NCI-H2196 (cell line): ENCODE measurements at regions not wholly inside any gene's neighbourhood (a gene's known extent, or its start where the extent isn't known, plus 50 kb on each side); places are given as distances from the start of the nearest gene placed in this dataset.
"Not testable (repeated sequence)": the region's sequence is repeated elsewhere in the genome, so short reads cannot be mapped to it uniquely, and the experiment has no call there.

Experiments
- DNase-seq: peaks from one replicate; lab custom pipeline; 2025; ENCODE audit not compliant: unreplicated experiment; lab: John Stamatoyannopoulos, UW

DNA sequence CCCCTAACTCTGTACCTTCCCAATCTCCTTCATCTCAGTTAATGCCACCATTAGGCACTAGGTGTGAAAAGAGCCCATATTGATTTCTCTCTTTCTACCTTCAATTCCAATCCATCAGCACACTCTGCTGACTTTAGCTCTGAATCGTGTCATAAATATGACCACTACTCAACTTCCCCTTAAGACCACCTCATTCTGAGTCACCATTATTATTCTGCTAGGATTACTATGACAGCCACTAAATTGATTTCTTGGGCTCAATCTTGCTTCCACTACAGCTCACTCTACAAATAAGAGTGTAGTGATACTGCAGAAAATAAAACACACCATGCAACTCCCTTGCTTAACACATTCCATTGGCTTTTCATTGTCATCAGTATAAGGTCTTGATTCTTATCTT is 1449.0 kb upstream of the FLRT2 start:
- DNase-seq = no peak

DNA sequence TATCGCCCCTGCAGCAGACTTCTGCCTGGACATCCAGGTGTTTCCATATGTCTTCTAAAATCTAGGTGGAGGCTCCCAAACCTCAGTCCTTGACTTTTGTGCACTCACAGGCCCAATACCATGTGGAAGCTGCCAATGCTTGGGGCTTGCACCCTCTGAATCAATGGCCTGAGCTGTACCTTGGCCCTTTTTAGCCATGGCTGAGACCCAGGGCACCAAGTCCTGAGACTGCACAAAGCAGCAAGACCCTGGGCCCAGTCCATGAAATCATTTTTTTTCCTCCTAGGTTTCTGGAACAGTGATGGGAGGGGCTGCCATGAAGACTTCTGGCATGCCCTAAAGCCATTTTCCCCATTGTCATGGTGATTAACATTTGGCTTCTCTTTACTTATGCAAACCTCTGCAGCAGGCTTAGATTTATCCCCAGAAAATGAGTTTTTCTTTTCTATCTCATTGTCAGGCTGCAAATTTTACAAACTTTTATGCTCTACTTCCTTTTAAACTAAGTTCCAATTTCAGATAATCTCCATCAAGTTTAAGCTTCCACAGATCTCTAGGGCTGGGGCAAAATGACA is 1445.8 kb upstream of the FLRT2 start:
- DNase-seq = no peak

DNA sequence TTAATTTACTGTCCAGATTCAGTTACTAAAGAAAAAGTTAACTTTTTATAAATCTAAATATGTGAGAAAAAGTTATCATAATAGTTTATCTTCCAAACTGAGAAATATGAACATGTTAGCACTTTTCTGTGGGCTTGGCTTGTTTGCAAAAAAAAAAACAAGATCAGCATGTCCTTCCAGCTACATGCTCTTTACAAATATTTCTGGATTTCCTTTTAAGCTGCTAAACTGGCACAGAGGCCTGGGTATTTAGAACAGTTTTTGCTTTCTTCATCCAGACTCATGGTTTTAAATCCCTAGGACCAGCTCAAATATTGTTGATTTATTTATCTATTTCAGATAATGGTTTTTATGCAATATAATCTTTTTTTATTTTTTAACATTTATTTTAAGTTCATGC is 1444.5 kb upstream of the FLRT2 start:
- DNase-seq = no peak

DNA sequence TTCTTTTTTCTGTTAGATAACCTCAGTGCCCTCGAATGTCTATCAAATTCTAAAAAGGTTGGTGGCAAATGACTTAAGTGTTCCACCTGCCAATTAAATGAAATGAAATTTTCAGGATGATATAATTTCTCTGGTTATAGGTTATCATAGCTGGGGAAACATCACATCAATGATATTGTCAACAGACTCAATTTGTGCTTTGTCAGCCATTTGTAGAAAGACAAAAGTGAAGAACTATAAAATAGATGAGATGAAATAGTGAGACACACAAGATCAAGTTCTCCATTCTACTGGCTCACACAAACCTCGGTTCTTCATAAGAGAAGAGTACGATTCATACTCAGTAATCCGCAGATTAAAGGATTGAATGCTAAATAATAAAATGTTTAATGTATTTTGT is 1443.2 kb upstream of the FLRT2 start:
- no peak for DNase-seq

DNA sequence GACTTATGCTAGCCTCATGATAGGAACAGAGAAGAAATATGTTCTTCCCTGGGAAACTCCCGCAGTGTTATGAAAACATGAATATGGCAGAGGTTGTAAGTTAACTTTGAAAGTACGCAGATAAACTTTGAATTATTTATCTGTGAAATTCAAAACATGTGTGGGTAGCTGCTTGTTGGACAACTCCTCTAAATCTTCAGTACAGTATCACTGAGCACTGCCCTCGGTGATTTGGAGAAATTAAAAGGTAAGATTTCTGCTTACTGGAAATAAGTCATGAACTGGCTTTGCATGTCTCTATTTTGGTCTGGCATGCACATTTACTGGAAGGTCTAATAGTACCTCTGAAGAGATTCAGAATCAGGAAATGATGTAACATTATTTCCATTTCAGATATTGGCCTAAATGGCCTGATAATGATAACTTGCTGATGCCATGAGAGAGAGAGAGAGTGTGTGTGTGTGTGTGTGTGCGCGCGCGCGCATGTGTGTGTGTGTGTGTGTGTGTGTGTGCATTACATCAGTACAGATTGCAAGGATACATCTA is 1441.9 kb upstream of the FLRT2 start:
- DNase-seq = no peak

DNA sequence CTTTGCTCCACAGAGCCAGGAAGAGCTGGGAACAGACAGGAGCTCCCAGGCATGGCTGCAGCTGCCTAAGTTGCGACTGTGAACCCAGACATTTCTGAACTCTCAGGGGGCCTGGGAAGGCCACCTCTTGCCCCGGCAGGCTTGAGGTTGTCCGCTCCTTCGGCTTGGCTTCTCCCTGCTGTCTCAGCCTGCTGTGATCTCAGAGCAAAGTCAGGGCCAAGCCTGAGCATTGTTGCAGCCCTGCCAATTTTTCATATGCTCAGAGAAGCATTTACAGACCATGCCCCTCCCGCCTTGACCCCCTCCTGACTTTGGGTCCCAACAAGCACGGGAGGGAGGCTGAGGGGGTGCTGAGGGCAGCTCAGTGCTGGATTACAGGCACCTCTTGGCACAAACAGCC is 1439.1 kb upstream of the FLRT2 start:
- DNase-seq = no peak

DNA sequence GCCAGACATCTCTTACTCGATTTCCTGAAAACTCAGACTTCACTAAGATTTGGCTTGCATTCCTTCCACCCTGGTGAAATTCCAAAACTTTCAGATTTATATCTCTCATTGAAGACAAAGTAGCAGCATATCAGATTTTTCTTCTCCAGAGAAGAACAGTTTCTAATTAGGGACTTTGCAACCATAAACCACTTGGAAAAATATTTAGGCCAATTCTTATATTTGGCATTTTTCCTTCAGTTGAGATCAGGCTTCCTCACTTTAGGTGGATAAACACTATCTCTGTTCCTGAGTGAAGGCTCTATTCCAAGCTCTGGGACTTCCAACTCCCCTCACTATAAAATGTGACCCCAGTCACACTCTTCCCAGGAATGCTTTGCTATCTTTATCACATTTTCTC is 1434.3 kb upstream of the FLRT2 start:
- DNase-seq = no peak

DNA sequence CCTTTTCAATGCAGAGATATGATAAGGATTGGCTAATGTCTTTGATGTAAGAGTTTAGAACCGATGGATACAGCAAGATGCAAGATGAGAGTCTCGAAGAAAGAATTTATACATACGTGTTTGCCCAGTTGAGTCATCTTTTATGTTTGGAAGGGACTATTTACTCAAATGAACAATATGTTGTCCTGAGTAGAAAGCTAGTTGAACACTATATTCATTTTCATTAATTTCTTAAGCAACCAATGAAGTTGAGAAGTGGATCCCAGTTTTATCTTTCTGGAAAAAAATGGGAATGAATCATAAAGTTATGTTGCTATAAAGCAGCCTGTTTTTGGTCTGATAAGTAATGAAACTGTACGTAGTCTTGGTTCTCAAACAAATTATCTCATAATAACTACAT is 1431.7 kb upstream of the FLRT2 start:
- DNase-seq = no peak

DNA sequence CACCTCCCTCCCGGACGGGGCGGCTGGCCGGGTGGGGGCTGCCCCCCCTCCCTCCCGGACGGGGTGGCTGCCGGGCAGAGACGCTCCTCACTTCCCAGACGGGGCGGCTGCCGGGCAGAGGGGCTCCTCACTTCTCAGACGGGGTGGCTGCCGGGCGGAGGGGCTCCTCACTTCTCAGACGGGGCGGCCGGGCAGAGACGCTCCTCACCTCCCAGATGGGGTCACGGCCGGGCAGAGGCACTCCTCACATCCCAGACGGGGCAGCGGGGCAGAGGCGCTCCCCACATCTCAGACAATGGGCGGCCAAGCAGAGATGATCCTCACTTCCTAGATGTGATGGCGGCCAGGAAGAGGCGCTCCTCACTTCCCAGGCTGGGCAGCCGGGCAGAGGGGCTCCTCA is 1430.4 kb upstream of the FLRT2 start:
- not testable (repeated sequence) for DNase-seq

DNA sequence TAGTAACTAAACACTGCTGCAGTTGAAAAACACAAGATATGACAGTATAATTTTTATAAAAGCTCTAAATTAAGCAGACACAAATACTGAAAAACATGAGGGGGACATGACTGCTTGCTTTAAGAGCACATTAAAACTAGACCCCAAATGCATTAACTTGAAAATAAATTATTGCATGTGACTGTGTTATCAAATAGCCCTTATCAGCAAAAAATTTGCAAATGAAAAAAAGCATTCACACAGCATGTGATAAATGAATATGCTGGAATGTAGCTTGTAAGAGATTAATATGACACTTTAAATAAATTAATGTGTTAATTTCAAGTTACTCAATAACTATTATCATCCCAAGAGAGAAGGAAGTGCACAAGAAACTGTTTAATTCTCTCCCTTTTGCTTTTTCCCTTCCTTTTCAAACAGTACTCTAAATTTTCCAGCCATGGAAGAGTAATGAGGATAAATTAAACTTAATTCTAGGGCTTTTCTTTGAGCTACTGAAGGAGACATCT is 1422.1 kb upstream of the FLRT2 start:
- no peak for DNase-seq

DNA sequence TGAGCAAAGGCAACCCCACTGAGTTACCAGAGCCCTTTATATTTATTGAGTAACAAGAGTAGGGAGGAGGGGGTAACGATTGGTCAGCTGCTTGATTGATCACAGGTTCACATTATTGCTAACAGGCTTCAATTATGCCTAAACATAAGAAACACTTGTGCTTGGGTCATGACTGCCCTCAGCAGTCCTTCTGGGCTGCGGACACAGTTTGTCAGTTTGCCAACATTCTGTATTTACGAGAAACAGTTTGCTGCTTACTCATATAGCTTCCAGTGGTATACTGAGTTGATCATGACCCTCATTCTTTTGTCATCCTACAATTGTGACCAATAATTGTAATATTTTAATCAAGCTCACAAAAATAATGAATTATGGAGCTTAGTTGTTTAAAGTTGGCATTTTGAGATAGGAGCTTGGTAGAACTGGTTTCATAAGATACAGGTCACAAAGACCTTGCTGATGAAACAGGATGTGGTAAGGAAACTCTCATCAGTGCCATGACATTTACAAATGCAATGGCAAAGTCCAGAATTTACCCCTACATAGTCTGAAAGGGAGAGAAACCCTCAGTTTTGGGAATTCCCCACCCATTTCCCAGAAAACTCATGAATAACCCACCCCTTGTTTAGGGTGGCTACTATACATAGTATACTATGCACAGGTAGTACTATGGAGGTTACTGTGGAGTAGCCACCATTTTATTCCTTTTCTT is 1421.0 kb upstream of the FLRT2 start:
- no peak for DNase-seq

DNA sequence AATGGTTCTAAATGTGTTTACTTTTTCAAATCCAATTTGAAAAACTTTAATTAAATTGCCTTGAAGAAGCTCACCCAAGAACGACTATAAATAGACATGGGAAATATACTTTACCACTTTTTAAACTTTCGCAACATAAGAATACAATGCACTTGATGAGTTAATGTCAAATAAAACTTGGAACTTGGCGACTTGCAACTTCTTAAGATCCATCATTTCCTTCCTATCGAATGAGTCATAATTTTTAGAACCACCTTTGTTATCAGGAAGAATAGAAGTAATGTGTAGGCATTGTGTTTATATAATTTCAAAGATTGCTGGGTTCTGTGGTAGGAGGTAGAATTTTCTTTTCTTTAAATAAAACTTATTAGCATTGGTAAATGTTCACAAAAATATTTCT is 1417.4 kb upstream of the FLRT2 start:
- DNase-seq = no peak

DNA sequence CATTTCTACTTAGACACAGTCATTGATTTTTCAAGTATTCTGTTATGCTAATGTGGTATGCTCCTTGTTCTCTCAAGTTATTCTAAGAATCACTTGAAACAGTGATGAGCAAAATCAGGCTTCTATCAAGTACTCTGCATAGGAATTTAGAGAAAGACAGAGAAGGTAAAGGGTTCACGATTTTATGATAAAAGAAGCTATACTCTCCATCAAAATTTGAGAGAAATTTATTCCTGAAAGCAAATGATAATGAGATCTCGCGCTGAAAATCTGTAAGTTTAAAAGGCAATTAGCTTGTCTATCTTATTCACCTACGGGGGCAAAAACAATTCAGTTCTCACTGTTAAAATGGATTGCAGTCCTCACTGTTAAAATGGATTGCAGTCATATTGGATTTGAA is 1404.3 kb upstream of the FLRT2 start:
- DNase-seq = no peak

DNA sequence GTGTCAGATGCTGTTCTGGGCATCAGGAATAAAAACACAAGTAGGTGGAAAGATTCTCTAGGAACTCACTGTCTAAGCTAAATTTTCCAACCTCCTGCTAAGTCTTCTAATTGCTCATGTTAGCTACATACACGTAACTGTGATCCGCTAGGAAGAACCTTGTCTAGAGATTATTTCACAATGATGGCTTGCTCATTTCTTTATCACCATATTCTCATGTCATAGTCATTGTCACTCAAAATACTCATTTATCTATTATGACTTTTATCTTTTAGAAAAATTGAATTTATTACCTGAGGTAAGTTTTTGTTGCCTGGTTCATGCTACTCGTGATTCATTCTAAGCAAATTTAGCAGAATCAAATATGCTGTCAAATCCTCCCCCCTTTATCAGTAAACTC is 1402.4 kb upstream of the FLRT2 start:
- no peak for DNase-seq

DNA sequence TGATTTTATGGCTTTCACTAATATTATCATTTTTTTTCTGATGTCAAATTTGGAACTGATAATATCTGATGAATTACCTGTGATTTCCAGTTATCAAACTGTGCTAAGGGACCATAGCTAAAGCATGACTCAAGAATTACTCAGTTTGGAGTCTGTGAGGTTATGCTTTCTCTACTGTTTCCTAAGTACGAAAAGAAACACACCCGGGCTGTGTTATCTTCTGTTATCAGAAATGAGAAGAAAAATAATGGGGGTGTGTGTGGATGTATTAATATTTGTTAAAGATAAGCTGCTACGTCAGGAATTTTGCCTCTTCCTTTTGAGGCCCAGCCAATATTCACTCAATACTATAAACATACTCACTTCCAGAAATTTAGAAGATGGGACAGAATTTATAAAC is 1401.9 kb upstream of the FLRT2 start:
- no peak for DNase-seq

DNA sequence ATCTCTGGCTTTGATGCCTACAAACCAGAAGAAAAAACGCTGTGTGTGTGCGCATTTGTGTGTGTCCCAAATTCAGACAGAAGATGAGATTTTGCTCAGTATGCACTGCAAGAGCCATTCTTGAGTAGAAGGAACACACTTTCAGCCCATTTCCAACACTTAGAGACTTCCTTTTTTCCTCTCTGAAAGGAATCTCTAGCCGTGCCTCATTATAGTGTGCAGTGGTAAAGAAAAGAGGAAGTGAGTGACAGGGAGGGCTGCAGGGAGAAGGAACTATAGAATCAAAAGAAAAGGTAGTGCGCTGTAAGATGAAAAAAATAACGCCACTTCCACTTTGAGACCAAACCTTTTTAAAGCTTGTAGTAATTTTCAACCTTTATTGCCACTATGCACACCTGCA is 1400.9 kb upstream of the FLRT2 start:
- no peak for DNase-seq

DNA sequence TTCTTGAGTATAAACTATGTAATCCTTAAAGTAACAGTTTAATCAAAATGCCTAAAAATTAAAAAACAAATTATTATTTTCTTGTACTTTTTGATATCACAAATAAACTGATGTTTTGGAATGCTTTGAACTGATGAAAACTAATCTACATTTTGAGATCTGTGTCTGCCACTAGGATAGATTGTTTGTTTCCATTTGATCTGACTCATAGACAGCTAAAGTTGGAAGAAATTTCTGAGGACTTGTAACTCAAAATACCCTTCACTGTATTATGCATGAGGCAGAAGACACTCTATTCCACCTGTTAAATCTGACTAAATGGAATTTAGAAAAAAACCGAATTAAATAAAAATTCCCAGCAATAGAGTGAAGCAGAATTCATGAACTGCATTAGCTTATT is 1400.0 kb upstream of the FLRT2 start:
- DNase-seq = no peak

DNA sequence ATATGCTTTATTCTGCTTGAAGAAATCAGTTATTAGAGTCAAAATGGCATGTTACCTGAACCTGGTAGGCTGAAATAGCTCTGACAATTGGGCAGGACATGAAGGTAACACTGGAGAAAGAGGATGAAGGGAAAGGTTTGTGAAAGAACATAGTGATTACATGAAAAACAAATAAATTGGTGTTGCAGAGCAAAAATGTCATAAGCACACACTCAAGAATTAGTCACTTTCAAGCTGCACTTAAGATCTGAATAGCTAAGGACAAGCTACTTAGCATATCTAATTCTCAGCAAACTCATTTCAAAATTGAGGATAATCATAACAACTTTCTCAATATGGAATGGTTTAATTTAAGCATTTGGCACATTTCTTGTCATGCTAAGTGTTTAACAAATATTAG is 1398.0 kb upstream of the FLRT2 start:
- no peak for DNase-seq

DNA sequence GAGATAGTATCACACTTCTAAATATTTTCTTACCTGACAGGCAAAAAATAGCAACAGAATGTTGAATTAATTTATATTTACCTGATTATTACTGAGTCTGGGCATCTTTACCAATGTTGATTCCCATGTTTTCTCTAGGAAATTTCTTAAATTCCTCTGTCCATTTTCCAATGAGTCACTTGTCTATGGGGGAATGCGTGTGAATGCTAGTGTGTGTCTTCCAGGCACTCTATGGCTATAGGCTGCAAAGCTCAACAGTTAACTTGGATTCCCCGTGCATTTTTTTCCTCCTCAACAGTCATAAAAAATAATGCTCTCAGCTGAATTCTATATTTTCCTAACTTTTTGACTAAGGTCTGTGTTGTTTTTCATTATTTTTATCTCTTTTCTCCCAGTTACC is 1385.8 kb upstream of the FLRT2 start:
- no peak for DNase-seq

DNA sequence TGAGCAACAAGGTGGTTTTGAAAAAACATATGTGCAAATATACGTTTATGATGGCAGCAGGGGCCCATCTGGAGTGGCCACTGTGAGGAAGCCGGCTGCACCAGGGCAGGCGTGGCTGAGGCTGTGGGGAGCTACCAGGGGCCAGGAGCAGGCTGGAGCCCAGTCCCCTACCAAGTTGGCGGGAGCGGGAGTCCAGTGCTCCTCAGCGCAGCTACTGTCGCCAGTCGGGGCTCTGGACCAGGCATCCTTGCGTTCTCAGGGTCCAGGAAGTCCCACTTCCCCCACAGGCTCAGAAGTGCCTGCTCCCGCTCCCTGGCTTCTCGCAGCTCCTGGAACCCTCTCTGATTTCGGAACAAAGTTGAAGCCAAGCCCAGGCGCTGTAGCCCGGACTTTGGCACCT is 1377.5 kb upstream of the FLRT2 start:
- no peak for DNase-seq

DNA sequence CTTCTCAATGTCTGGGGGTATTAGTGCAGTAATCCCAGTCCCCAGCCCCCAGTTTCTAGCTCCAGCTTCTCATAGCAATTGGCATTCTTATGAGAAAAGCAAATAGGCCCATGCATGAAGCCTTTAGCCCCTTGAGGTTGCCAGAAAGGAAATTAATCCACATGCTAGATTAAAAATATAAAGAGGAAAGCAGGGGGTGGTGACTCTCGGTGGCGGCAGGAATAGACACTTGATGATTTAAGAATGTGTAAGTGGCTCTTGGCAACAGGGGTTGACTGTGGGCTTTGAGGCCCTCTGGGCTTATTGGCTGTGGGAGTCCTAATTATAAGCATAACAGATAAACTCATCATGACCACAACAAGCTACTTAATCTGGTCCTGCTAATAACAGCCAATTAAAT is 1367.3 kb upstream of the FLRT2 start:
- no peak for DNase-seq

DNA sequence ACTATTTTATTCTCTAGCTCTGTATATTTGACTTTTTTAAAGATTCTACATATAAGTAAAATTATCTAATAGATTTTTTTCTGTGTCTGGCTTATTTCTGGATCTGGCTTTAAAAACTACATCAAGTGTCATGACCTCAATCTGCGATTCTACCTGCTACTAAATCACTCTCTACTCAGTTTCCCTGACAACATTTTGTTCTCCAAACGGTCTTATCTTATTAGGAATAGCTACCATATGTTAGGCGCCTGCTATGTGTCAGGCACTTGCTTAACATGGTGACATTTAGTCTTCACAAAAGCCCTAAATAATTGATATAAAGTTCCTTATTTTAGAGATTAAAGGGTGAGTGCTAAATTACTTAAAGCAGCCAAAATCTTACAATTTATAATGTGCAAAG is 1362.9 kb upstream of the FLRT2 start:
- DNase-seq = no peak

DNA sequence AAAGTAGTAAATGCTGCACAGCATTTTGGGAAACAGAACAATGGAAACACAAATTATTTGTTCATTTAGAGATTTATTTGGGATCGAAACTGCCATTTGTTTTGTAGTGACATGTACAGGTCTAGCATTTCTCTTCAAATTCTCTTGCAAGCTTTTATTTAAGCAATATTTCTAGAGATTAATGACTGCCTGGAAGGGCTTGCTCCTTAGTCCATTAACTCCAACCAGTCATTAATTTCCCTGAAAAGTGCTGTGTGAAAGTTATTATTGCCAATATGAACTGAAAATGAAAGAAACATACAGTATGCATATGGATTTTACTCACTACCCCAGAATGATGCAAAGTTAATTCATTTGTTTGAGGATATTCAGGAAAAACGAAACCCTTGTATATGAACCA is 1349.6 kb upstream of the FLRT2 start:
- no peak for DNase-seq
